Hepatocyte (in vitro differentiated cells): ENCODE measurements at regions not wholly inside any gene's neighbourhood (a gene's known extent, or its start where the extent isn't known, plus 50 kb on each side); places are given as distances from the start of the nearest gene placed in this dataset.

Experiments used
- CTCF ChIP-seq: fragments of 200-600 bp; sonication (generic); IDR thresholded peaks from 2 replicates; pipeline ENCODE4 v1.5.1; 2016; ENCODE audit warnings: antibody characterized with exemption, mild to moderate bottlenecking; ENCODE audit not compliant: poor library complexity
- EZH2 ChIP-seq: fragments of 200-600 bp; sonication (generic); IDR thresholded peaks from 2 replicates; pipeline ENCODE4 v1.6.1; 2016; ENCODE audit warnings: antibody characterized with exemption, mild to moderate bottlenecking, borderline replicate concordance

DNA sequence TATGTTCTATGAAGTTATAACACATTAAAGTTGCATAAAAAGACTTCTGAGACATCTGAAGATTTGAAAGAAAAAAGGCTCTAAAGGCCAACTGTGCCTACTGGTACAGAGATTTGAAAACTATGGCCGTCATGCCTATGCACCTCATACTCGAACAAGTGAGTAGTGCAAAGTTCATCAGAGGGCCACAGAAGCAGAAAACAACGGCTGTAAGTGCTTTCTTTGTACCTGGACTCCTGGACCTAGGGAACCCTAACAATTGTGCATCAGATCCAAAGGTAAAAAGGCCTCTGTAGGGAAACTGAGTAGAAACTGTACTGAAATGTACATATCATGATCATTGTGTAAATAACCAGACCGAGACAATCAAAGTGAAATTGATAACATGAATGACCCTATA lies 230.4 kb upstream of the CHST9 start:
- TF ChIP-seq CTCF (no peak), EZH2 (no peak)
